GM21526 (cell line): ENCODE measurements at regions not wholly inside any gene's neighbourhood (a gene's known extent, or its start where the extent isn't known, plus 50 kb on each side); places are given as distances from the start of the nearest gene placed in this dataset.
"Not testable (repeated sequence)": the region's sequence is repeated elsewhere in the genome, so short reads cannot be mapped to it uniquely, and the experiment has no call there.

Source experiments
- ATAC-seq: cut with Tn5 transposase; IDR thresholded peaks from one replicate; pipeline ENCODE4 v1.9.1; 2021; ENCODE audit warnings: moderate library complexity; ENCODE audit not compliant: unreplicated experiment, low FRiP score

DNA sequence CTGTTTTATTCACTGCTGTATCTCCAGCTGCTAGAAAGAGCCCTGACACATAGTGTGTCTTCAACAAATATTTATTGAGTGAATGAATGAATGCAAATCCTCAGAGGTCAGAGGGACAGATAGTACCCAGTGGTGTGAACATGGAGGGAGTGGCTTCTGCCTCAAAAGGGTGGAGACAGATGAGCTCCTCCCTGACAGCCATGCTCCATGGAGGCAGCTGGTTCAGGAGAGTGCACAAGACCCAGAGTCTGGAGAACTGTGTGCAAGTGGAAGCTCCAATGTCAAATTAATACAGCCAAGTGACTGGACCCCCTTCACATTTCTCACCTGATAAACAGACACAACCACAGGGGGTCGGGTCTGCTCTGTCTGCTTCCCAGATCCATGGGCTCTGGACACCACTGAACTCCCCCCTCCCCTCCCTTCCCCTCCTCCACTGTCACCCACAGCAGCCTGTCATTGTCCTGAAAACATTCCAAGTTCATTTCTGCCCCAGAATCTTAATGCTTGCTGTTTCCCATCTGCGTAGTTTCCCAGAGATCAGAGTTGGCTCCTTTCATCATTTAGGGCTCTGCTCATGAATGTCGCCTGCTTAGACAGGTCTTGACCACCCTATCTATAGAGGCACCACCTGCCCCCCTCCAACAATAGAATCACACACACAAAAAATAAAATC lies 312.9 kb upstream of the PODXL start:
- ATAC-seq: no peak

DNA sequence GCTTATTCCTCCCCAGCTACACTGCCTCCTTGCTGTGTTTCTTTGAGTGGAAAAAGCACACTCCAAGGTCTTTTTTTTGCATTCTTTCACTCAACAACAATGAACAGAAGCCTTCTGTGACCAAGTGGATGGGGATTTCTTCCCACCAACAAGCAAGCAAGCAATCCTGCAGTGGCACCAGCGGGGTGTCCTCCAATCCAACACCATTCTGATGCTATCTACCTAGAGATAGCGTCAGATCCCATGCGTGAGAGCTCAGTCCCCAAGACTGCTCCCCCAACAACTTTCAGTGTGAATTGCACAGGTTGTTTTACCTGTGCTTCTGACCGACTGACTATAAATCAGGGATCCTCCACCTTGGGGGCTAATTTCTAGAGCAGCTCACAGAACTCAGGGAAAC lies 311.0 kb upstream of the PODXL start:
- ATAC-seq: no peak

DNA sequence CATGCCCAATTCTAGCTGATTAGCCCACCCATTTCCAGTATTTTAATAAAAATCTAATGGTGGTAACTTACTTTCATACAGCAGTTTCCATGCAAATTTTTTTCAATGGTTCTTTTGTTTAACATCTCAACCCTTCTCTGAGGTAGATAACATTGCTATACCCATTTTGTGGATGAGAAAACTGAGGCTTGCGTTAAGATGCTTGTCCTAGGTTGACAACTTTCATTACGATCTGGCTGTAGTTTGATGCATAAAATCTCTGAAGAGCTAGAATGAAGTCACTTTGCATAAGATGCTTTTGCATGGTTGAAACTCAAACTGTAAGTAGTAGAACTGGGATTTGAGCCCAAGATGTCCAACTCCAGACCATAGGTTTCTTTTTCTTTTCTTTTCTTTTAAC lies 309.5 kb upstream of the PODXL start:
- ATAC-seq: no peak

DNA sequence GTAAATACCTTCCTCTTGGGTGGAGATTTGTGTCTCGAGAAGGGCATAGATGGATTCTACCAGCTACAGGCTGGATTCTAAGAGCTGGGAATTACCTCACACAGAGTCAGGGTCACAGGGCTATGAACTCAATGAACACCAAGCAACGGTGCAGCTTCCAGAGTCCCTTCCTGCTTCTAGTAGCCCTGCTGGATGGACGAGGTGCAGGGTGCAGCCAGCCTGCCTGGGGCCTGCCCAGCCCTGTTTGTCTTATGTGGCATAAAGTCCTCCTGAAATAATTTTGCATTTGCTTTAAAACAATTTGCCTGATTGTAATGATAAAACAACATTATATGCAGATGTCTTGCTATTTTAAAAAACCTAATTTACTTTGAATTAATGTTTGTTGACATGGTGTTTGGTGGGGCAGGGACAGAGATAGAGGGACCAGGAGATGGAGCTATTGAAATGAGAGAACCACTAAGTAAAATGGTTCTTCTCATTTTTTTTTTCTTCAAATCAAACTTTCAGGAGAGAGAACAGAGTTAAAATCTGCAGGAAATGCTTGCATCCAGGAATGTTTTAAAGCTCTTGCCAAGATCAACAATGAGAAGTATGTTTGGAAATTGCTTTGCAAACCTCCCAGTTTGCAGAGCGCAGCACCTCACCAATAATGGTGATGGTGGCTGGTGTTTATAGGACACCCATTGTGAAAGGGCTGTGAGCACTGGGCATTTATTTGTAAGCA lies 305.4 kb upstream of the PODXL start:
- no peak for ATAC-seq

DNA sequence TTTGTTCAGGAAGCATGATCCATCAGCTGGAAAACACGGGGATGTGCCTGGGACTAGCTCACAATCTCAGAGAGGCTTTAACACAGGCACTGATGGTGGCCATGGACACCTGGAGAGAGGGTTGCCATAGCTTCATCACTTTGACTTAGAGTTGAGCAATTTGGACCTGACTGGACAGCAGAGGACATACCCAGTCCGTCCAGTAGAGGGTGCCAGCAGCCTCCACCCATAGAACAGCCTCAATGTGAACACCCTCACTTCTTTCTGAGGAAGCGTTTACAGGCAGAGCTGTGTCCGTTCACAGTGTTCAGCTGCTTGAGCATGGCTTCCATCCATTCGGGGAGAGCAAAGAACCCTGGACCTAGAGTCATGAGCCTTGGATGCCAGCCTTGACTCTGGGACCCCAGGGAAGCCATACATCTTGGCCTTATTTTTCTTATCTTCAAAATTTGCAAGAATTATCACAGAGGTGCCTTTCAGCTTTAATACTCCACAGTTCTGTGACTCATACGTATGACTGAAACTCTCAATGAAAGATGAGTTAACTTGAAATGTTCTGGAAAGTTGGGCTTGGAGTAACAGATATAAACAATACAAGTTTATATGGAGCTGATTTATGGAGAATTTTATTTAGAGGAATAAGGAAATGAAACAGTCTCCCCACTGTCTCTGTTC lies 302.9 kb upstream of the PODXL start:
- peak; percentile 87 for ATAC-seq

DNA sequence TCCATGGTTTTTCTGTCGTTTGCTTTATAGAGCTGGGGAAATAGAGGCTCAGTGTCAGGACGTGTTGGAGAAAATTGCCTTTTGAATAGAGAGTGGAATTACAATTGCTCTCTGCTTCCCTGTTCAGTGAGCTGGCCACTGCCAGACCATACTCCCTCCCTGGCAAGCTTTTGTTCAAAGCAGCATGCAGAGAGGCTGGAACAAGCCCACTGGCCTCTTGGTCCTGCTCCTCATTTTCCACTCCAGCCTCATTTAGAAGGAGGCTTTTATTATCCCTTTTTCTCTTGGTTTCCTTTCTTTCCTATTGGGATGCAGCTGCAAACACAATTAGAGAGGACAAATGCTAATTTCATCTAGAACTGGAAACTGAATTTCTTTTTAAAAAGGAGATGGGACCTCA lies 302.2 kb upstream of the PODXL start:
- no peak for ATAC-seq

DNA sequence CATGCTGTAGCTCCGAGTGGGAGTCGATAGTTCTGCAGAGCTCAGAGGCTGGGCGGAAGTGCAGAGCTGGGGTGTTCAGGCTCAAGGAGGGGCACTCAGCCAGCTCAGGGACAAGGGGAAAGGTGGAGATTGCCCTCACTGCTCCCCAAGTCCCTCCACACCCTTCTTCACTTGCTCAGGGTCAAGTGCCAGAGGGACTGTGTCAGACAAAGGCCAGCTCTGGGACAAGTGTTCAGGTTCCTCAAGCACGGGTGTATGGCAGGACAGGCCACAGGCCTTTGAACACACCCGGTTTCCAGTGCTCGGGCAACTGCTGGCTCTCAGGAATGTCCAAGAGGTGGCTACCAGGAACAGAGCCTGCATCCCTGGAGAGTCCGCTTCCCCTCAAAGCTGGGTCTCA lies 293.0 kb upstream of the PODXL start:
- no peak for ATAC-seq

DNA sequence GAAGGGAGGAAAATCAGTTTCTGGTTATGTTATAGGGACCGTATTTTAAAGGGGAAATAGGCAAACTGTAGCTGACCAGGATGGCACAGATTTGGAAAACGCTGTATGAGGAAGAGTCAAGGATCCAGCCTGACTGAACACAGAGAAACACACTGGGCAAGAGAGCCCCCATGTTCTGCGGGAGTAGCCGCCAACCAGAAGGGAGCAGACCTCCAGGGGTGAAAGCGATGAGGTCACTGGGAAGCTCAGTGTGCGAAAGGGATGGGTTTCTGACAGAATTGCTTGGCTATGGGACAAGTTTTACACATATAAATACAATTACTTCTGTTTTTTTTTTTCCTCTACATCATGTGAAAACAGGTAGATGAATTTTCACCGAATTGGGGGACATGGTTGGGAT lies 291.6 kb upstream of the PODXL start:
- no peak for ATAC-seq

DNA sequence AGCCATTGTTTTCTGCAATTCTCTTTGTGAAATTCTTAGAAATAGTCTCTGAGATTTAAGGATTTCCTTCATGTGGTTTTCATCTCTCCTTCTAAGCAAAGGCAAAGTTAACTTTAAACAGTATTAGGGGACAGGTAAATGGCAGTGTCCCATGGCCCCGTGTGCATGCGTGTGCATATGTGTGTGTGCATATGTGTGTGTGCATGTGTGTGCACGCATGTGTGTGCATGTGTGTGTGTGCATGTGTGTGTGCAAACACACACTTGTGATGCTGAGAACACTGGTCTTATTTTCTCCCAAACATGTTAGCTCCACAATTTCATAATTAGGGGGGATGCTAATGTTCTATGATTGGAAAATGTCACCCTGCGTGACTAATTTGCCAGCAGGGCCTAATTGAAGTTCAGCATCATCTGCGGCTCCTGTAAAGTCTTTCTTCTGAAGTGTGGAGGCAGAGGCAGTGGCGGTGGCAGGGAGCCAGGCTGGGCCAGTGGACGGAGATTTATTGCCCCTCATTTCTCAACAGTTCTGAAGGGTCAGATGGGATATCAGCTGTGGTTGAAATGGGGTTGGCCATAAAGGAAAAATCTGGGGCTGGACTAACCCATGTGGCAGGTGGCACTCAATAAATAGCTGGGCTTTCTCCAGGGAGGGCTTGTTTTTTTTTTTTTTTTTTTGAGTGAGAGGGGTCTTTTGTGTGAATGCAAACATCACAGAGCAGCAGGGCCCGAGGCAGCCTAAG lies 289.3 kb upstream of the PODXL start:
- ATAC-seq: no peak

DNA sequence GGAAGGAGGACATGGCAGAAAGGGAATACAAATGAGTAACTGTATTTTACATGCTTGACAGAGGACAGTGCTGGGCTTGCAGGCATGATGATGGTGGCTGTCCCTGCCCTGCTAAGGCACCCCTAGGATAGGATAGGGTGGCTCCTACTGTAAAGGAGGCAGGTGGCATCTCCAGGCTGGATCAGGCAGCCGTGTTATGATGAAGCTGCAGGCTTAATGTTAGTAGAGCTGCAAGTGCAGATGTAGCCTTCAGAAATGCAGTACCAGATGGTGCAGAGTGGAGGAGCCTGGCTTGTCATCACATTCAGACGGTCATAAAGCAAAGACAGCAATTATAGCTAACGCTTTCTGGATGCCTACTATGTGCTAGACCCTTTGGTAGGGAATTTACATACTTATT lies 287.9 kb upstream of the PODXL start:
- ATAC-seq: no peak

DNA sequence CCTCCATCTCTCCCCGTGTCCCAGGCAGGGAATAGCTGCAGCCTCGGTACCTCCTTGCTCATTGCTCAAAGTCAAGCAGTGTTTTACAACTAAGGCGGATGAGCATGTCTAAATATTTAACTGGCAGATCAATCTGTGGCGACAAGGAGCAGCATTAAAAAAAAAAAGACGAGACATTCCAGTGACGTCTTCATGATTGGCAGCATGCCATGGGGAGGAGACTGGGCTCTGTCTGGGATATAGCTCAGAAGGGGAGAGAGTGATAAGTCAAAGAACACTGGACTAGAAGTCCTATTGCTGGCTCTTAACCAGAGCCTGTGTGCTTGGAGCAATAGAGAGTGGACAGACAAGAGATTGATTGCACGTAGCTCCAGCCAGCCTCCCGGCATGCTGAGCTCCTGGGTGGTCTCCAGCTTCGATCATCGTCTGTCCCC lies 287.5 kb upstream of the PODXL start:
- no peak for ATAC-seq

DNA sequence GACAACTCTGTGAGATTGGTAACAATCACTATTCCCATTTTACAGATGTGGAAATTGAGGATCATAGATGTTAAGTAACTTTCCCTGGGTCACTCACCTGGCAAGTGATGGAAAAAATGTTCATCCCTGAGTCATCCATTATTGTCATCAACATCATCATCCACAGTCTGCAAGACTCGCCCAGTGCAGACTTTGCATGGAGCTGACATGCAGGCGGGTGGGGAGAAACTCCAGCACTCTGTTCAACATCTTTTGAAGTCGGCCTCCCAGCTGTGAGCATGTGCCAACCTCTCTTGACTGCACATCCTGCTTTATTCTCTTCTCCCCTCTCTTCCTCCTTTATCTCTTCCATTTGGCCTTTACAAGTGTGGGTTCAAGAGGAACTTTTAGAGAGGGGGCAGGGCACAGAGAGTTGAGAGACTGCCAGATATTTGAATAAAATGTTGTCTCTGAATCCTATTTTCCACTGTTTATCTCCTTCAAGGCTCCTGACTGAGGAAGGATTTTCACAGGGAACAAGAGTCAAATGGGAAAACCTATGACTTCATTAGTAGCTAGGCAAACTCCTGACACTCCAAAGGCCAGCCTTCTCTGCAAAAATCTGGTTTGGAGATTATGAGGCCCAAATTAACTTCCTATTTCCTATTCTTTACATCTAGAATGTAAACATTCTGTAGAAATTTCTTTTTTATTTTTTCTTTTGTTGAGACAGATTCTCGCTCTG lies 283.7 kb upstream of the PODXL start:
- ATAC-seq: no peak

DNA sequence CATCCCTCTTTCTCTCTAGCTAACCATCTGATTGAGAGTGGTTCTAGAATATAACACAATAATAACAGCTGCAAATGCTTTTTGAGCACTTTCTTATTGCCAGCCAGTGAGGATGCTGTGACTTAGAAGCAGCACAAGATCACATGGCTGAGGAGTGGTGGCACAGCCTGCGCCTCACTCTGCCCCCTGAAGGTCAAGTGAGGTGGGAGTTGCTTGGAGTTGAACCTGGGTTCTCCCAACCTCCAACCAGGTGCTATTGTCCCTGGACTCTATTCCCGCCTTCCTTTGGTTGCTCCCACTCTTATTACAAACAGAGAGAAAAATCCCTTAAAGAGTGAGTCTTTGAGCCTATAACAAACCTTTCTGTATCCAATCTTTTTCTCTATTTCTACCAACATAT lies 280.3 kb upstream of the PODXL start:
- no peak for ATAC-seq

DNA sequence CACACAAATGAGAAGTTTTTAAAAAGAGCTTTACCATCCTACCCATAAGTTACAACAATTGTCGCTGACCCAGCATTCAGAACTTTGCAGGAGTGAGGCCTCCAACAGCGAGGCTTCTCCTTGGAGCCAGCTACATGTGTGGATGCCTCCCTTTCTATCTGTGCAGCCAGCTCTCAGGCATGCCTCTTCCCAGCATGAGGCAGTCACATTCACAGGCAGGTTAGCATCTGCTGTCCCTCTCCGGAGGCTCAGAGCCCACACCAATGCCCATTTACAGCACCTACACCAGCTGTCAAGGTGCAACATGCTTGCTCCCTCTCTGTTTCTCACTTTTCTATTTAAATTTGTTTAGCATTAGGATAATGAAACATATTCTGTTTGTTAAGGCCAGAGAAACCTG lies 278.7 kb upstream of the PODXL start:
- ATAC-seq: no peak

DNA sequence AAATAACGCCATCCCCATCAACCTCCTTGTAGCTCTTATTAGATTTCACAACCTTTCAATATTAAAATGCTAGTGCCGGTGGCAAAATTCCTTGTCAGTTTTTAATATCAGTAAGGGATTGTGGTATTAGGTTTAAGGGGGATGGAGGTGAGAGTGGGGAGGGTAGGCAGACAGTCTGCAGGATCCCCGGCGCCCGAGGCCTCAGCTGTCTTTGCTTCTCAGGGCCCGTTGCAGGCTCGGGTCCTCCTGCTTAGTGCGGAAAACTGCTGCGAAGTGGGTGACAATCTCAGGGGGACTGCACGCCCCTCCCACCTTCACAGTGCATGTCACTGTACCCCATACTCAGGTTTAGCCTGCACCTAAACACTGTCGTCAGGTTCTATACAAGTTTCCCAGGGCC lies 274.3 kb upstream of the PODXL start:
- no peak for ATAC-seq

DNA sequence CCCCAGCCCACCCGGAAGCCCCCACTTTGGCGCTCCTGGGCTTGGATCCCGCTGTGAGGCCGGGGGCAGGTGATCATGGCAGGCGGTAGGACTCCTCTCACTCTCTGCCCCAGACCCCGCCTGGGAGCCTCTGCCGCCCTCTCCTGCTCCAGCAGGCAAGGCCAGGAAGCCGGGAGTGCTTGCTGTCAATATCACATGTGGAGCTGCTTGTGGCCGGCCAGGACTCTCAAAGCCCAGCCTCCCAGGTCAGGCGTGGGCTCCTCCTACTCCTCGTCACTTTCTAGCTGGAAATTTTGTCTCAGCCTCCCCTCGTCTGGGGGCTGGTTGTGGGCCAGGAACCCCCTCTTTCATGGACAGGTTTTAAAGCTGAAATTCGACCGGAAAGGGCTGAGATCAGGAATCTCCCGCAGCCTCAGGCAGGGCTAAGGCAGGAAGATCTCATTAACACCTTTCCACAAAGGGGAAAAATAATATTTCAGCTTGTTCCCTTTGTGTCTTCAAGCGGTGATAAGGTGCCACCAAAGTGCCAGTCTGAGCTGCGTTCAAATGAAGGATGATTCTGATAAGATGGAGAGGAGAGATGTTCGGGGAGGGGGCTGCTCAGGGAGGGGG lies 273.6 kb upstream of the PODXL start:
- no peak for ATAC-seq

DNA sequence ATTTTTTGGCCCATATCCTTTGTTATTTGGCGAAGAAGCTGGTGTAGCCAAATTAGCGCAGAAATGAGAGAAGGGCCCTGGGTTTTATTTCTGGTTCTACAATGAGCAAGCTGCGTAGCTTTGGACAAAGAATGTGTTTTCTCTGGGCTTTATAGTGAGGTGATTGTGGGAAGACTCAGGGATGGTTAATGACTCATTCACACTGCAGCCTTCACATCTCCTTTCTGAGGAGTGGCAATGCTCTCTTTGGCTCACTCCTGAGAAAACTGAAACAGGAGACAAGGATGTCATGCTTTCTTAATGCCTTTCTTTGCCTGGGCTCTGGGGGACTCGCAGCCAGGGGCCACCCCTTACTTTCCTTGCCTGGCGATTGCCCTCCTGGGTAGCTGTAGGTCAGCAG lies 271.0 kb upstream of the PODXL start:
- no peak for ATAC-seq

DNA sequence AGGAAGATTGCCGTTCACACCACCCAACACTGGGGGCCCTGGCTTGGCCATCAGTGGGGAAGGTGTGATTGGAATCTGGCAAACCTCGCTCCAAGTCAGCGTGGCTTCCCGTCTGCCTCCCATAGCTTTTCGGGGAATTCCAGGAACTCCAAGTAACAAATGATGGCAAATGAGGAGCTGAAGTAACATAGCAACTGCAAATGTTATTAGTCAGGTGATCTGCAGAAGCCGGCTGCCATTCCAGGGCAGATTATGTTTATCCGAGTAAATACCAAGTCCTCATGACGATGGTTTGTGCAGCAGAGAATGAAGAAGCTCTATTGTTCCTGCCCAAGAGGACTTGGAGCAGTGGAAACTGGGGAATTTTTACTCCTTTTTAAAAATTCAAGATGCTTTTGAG lies 270.5 kb upstream of the PODXL start:
- no peak for ATAC-seq

DNA sequence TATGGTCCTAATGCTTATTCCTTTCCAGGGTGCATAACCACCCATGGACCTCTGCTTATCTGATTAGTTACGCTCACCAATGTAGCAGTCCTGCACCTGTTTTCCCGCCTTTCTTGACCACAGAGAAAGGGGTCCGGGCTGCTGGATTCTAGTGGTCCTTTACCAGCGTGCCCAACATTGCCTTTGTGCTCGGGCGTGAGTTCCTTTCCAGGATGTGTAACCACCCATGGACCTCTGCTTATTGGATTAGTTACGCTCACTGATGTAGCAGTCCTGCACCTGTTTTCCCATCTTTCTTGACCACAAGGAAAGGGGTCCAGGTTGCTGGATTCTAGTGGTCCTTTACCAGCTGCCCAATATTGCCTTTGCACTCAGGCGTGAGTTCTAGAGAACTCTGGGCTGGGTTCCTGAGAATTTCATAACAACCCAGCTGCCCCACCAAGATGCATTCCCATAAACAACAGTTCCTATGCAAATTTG lies 267.6 kb upstream of the PODXL start:
- ATAC-seq: not testable (repeated sequence)

DNA sequence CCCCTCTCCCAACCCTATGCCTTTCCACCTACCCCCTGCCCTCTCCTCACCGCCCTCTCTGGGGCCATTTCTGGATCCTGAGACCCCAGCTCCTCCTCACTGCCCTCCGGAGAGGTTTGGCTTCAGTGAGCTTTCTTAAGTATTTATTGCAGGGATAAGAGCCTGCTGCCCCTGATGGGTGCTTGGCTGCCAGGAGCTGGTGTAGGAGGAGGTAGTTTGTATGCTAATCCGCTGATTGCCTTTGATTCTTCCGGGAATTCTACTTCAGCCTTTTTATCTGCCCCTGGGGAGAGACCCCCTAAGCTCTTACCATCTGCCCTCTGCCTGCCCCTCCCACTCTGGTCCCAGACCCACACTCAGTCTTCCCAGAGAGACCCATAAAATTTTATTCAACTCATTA lies 263.5 kb upstream of the PODXL start:
- ATAC-seq: no peak
